GM21529 (cell line): ENCODE measurements at regions not wholly inside any gene's neighbourhood (a gene's known extent, or its start where the extent isn't known, plus 50 kb on each side); places are given as distances from the start of the nearest gene placed in this dataset.
A peak's percentile ranks its signal among the peaks of the same experiment; 100 is the strongest.
"Not testable (repeated sequence)": the region's sequence is repeated elsewhere in the genome, so short reads cannot be mapped to it uniquely, and the experiment has no call there.

Experiments
- ATAC-seq: cut with Tn5 transposase; IDR thresholded peaks from one replicate; pipeline ENCODE4 v1.9.1; 2021; ENCODE audit not compliant: unreplicated experiment

- no peak for ATAC-seq
Measured at GRCh38 chrX:27404366-27404765, 58.8 kb downstream of the PPP4R3C start.

DNA sequence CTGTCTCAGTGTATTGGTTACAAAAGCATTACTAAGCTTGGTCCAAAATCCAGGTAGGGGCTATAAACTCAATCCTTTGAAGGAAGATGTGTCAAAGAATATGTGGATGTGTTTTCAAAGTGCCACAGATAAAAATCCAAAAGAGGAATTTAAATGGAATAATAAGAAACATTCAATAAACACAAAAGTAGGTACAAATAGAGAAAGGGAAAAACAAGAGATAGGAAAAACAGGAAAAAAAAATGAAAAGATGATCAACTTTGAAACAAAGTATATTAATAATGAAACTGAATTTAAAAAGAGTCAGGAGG is 64.0 kb downstream of the PPP4R3C start:
- ATAC-seq = no peak

DNA sequence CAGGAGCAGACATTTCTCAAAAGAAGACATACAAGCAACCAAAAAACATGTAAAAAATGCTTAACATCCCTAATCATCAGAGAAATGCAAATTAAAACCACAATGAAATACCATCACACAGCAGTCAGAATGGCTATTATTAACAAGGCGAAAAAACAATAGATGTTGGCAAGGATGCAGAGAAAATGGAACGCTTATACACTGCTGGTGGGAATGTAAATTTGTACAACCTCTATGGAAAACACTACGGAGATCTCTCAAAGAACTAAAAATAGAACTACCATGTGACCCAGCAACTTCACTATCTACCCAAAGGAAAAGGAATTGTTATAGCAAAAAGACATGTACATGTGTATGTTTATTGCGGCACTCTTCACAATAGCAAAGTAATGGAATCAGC is 71.5 kb downstream of the PPP4R3C start:
- no peak for ATAC-seq

- ATAC-seq = no peak
Measured at GRCh38 chrX:27381419-27381818, 81.7 kb downstream of the PPP4R3C start.

- ATAC-seq = no peak
Measured at GRCh38 chrX:27380163-27380845, 82.8 kb downstream of the PPP4R3C start.

DNA sequence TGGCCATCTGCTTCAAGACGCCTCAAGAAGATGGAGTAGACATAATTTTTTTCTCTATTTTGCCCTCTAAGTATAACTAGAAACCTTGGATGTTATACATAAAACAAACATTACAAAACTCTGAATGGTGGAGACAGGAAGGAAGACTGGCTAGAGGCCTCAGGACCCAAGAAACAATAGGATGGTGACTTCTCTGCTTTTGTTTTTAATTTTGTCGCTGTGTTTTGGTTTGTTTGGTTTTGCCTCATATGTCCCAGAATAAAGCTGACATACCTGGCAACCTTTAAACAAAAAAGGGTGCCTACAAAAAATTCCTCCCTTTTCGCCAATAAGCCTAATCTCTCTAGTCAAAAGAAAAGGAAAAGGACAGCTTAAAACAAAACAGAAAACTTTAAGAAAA is 109.1 kb downstream of the PPP4R3C start:
- ATAC-seq = no peak

DNA sequence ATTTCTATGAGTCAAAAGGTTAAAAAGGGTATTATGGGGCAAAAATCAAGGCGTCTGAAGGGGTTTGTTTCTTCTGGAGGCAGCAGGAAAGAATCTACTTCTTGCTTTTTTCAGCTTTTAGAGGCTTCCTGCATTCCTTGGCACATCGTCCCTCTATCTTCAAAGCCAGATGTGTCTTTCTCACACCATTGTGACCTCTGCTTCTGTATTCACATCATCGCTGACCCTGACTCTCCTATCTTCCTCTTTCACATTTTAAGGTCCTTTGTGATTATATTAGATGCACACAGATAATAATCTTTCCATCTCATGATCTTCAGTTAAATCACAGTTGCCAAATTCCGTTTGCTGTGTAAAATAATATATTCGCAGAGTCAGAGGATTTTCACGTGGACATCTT is 112.7 kb downstream of the PPP4R3C start:
- ATAC-seq = no peak

GRCh38 chrX:27336466-27337091 is 126.6 kb downstream of the PPP4R3C start:
- peak; percentile 87 for ATAC-seq

DNA sequence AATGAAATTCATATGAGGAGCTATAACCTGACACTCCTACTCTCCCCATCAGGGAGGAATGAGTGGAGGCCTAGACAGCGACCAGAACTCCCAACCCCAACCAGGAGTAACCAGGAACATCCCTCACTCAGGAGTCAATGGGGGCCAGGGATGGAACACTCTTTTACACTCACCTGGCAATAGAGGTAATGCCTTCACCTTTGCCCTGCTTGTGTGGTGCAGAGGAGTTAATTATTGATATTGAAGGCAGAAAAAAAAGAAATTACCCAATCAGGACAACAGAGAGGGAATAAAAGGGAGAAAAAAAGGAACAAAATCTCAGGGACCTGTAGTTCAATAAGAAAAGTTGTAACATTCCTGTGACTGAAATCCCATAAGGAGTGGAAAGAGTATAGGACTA is 141.5 kb downstream of the PPP4R3C start:
- ATAC-seq = no peak

DNA sequence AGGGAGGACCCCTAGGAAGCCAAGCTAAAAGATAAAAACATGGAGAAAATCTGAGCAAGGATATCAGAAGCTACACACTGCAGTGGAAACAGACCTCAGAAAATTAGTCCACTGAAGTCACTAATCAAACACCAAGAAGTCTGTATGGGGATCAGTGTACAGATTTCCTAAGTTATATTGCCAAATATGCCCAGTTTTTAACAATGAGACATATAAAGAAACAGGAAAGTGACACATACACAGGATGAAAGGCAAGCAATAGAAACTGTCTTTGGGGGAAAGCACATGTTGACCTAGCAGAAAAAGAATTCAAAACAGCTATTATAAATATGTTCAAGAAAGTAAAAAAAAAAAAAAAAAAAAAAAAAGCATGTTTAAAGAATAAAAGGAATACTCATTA is 153.7 kb downstream of the PPP4R3C start:
- ATAC-seq = no peak

DNA sequence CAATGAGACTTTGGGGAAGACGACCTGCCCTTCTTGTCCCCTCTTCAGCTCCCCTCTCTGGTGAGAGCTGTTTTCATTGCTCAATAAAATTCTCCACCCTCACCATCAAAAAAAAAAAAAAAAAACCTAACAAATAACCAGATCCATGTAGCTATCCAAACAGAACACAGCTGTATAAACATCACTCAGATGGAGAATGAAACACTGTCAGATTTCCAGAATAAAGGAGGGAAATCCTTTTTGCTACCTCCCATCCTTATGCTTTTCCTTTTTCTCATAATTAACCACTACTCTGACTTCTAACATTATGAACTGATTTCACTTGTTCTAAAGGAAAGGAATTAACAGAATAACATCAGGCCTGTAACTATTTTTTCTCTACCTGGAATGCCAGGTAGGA is 155.6 kb downstream of the PPP4R3C start:
- ATAC-seq = no peak

GRCh38 chrX:27292552-27292951 is 170.6 kb downstream of the PPP4R3C start:
- not testable (repeated sequence) for ATAC-seq

DNA sequence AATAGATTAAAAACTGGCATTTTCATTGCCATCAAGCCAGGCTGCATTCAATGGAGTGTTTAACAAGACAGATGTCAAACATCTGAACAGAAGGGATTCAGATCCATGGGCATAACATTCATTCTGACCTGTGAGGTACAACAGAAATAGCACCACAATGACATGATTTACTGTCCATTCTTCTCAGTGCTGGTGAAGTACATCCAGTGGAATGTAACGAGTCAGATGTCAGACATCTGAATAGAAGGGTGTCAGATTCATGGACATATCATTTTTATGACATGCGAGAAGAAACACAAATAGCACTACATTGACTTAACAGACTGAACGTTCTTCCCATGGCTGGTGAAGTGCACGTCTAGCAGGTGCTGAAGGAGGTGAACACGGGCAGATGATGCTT is 186.4 kb downstream of the PPP4R3C start:
- ATAC-seq = no peak

DNA sequence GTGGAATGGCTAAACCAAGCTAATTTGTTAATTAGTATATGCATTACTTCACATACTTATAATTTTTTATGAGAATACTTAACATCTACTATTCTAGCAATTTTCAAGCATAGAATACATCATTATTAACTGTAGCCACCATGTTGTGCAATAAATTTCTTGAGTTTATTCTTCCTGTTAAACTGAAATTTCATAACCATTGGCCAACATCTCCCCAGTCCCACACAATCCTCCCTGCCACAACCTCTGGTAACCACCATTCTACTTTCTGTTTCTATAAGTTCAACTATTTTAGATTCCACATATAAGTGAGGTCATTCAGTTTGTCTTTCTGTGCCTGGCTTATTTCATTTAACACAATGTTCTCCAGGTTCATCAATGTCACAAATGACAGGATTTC is 208.5 kb downstream of the PPP4R3C start:
- no peak for ATAC-seq

DNA sequence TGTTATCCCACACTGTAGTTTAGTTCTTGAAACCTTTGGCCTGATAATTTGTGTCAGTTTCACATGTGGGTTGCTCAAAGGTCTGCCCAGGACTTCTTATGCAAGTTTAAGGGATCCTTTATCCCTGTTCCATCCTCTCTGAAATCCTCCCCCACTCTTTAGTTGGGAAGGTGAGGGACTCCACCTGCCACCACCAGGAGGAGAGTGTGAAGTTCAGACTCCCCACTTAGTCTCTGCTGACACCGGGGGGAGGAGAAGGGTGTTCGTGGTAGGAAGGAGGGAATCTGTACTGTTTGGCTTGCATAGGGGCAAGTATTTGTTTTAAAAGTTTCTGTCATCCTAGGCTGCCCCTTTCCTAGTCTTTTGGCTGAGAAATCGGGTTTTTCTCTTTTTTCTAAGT is 211.8 kb downstream of the PPP4R3C start:
- ATAC-seq = no peak

DNA sequence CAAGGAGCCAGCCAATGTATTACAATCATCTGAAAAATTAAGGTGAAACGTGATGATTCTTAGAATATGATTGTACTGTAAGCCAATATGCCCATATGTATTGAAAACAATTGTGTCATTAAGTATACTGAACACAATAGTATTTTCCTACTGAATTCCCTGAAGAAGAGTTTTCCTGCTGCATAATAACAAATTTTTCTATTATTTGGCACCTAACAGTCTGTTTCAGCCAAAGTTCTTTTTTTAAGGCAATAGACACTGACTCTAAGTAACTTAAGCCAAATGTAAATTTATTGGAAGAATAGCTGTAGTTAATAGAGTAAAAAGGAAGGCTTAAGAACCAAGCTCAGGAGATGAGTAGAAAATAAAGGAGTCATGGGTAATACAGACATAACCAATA is 220.6 kb downstream of the PPP4R3C start:
- ATAC-seq = no peak

- no peak for ATAC-seq
Measured at GRCh38 chrX:27241981-27242380, 221.2 kb downstream of the PPP4R3C start.

DNA sequence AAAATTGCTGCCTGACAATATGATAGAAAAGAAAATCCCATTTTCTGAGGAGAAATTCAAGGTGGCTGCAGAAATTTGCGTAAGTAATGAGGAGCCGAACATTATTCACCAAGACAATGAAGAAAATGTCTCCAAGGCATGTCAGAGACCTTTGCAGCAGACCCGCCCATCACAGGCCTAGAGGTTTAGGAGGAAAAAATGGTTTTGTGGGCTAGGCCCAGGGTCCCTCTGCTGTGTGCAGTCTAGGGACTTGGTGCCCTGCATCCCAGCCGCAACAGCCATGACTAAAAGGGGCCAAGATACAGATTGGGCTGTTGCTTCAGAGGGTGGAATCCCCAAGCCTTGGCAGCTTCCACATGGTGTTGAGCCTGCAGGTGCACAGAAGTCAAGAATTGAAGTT is 223.1 kb downstream of the PPP4R3C start:
- not testable (repeated sequence) for ATAC-seq

GRCh38 chrX:27236681-27237080 is 226.5 kb downstream of the PPP4R3C start:
- ATAC-seq = no peak

GRCh38 chrX:27229721-27230120 is 233.4 kb downstream of the PPP4R3C start:
- no peak for ATAC-seq

- no peak for ATAC-seq
Measured at GRCh38 chrX:27222661-27223060, 240.5 kb downstream of the PPP4R3C start.

DNA sequence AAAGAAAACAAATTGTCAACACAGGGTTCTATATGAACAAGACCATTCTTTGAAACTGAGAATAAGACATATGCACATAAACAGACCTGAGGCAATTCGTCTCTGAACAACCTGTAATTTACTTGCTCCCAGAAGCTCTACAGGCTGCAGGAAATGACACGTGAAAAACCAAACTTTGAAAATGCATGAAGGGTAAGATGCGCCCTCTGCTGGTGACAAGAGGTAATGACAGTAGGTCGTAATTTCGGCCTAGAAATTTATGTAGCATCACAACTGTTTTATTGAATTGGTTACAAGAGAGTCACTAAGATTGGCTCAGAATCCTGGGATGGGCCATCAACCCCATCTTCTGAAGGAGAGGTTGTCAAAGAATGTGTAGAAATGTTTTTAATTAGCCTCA is 276.5 kb downstream of the PPP4R3C start:
- peak; percentile 70 for ATAC-seq

DNA sequence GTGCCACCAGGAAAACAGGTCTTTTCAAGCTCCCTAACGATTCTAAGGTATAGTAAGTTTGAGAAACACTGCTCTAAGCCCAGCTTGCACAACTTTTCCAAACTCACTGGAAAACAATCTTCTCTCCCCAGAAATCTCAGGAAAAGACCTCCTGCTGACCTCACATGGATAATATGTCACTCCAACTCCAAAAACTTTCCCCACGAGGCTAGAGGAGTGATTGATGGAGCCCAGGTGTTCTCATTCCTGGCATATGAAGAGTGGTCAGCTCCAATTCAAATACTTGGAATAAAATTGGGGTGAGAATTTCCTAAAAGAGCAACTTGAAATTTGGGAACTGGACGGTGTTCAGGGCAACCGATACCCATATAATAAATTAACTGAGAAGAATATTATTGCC is 299.9 kb downstream of the PPP4R3C start:
- ATAC-seq = no peak
